GM21367 (cell line): ENCODE measurements at regions not wholly inside any gene's neighbourhood (a gene's known extent, or its start where the extent isn't known, plus 50 kb on each side); places are given as distances from the start of the nearest gene placed in this dataset.
"Not testable (repeated sequence)": the region's sequence is repeated elsewhere in the genome, so short reads cannot be mapped to it uniquely, and the experiment has no call there.

Source experiments
- ATAC-seq: cut with Tn5 transposase; IDR thresholded peaks from one replicate; pipeline ENCODE4 v1.9.1; 2021; ENCODE audit not compliant: unreplicated experiment

GRCh38 chr12:16884819-16885218 lies 278.9 kb upstream of the LMO3 start:
- ATAC-seq: no peak

- ATAC-seq: no peak
Observed at GRCh38 chr12:16884056-16884455, 278.1 kb upstream of the LMO3 start.

GRCh38 chr12:16881986-16882570 lies 276.1 kb upstream of the LMO3 start:
- no peak for ATAC-seq

GRCh38 chr12:16880864-16881285 lies 274.9 kb upstream of the LMO3 start:
- no peak for ATAC-seq

GRCh38 chr12:16870845-16871244 lies 264.9 kb upstream of the LMO3 start:
- ATAC-seq: no peak

- no peak for ATAC-seq
Observed at GRCh38 chr12:16863742-16864141, 257.8 kb upstream of the LMO3 start.

- peak; percentile 90 for ATAC-seq
Observed at GRCh38 chr12:16857456-16857923, 251.5 kb upstream of the LMO3 start.

- no peak for ATAC-seq
Observed at GRCh38 chr12:16854465-16854864, 248.5 kb upstream of the LMO3 start.

GRCh38 chr12:16849473-16849872 lies 243.5 kb upstream of the LMO3 start:
- no peak for ATAC-seq

- ATAC-seq: no peak
Observed at GRCh38 chr12:16844875-16845274, 238.9 kb upstream of the LMO3 start.

GRCh38 chr12:16833376-16834015 lies 227.5 kb upstream of the LMO3 start:
- peak; percentile 81 for ATAC-seq

- ATAC-seq: no peak
Observed at GRCh38 chr12:16828891-16829290, 222.9 kb upstream of the LMO3 start.

GRCh38 chr12:16807731-16808130 lies 201.8 kb upstream of the LMO3 start:
- ATAC-seq: no peak

- no peak for ATAC-seq
Observed at GRCh38 chr12:16796168-16796567, 190.2 kb upstream of the LMO3 start.

- no peak for ATAC-seq
Observed at GRCh38 chr12:16789204-16789790, 183.3 kb upstream of the LMO3 start.

- ATAC-seq: no peak
Observed at GRCh38 chr12:16788506-16789203, 182.7 kb upstream of the LMO3 start.

GRCh38 chr12:16785953-16786352 lies 180.0 kb upstream of the LMO3 start:
- ATAC-seq: no peak

- ATAC-seq: no peak
Observed at GRCh38 chr12:16785524-16785923, 179.6 kb upstream of the LMO3 start.

GRCh38 chr12:16769129-16769528 lies 163.2 kb upstream of the LMO3 start:
- ATAC-seq: not testable (repeated sequence)

GRCh38 chr12:16766736-16767135 lies 160.8 kb upstream of the LMO3 start:
- ATAC-seq: no peak

GRCh38 chr12:16763901-16764300 lies 157.9 kb upstream of the LMO3 start:
- ATAC-seq: no peak
